SK-N-MC (cell line): ENCODE measurements at regions not wholly inside any gene's neighbourhood (a gene's known extent, or its start where the extent isn't known, plus 50 kb on each side); places are given as distances from the start of the nearest gene placed in this dataset.

Source experiments
- EZH2 ChIP-seq: fragments of 200-600 bp; sonication (generic); IDR thresholded peaks from one replicate; pipeline ENCODE4 v1.6.1; 2017; ENCODE audit warnings: antibody characterized with exemption
- POLR2AphosphoS5 ChIP-seq: IDR thresholded peaks from 2 replicates; pipeline ENCODE4 v1.6.1; 2012; ENCODE audit warnings: mild to moderate bottlenecking, low read depth, low read length, borderline replicate concordance

- TF ChIP-seq POLR2AphosphoS5, result no peak
- TF ChIP-seq EZH2, result no peak
Observed at GRCh38 chr1:213821175-213821942, 166.4 kb upstream of the PROX1 start.
